GM19455 (cell line): ENCODE measurements at regions not wholly inside any gene's neighbourhood (a gene's known extent, or its start where the extent isn't known, plus 50 kb on each side); places are given as distances from the start of the nearest gene placed in this dataset.

Source experiments
- ATAC-seq: cut with Tn5 transposase; IDR thresholded peaks from one replicate; pipeline ENCODE4 v1.9.1; 2021; ENCODE audit not compliant: unreplicated experiment

DNA sequence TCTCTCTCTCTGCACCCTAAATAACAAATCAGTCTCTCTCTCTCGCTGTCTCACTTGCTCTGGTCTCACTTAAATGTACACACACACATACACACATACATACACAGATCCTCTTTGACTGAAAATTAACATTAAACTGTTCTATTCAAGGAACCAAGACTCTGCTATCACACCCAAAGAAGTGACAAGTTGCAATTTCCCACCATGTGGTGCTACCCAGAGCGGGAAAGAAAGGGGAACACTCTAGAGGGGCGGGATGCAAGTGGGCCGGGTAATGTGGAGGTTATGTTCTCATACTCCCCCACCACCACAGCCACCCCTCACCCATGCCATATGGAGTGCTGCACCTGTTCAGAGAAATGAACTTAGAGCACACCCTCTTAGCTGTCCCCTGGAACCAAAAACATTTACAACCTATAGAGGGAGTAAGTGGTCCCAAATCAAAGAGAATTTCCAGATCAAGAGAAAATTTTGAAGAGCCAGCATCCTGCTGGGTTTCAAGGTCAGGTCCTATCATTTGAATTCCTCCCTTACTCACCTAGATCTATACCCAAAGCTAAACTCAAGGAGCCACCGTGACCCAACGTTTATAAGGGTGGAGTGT lies 319.4 kb downstream of the BRINP2 start:
- ATAC-seq = no peak

DNA sequence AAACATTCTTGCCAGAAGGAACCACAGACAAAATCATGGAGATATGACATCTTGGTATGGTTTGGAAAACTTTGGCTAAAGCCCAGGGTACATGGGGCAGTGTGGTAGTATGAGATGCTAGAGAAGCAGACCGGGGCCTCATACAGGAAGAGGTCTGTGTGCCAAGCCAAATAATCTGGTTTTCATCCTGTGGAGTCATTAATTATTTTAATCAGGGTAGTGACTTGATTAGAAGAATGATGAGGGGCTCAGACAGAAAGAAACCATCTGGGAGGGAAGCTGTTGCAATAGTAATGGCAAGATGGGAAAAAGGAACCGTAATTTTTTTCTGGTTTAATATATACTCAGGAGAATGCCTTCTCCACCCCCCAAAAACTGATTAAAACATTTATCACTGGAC lies 318.0 kb downstream of the BRINP2 start:
- no peak for ATAC-seq

GRCh38 chr1:177487481-177487880 lies 316.7 kb downstream of the BRINP2 start:
- no peak for ATAC-seq

GRCh38 chr1:177480741-177481305 lies 310.1 kb downstream of the BRINP2 start:
- ATAC-seq = no peak

DNA sequence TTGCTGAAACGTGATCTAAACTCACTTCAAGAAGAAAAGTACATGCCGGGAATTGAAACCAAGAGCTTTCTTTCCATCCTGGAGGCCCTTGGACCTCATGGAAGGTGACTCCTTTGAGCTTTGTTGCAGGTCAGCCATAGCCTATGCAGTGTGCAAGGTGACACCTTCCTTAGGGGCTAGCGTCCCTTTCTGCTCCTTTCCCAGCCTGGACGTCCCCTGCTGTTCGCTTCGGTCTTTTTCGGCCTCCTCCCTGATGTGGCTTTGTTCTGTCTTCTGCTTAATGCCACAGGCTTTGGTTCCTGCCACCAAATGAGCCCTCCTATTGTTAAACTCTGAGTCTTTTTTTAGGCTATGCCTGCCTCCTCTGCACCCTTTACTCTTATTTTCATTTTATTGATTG lies 308.8 kb downstream of the BRINP2 start:
- no peak for ATAC-seq

DNA sequence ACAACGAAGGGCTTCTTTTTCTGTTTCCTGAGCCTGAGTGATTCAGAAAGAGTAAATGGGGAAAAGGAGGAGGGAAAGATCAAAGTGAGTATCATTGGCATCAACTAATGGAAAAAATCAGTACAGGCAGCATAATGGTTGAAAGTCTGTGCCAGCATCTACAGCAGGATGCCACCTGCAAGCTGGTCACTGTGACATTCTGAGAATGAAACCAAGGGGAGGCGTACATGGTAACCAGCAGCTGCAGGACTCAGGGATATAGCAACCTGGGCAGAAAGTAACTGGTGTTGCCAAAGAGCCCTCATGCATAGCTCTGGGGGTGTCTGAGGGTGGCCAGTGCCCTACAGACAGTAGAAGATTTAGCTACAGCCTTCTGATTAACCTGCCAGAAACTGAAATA lies 305.9 kb downstream of the BRINP2 start:
- ATAC-seq = no peak

- ATAC-seq = no peak
Measured at GRCh38 chr1:177472567-177472966, 301.8 kb downstream of the BRINP2 start.

GRCh38 chr1:177471244-177471643 lies 300.5 kb downstream of the BRINP2 start:
- ATAC-seq = no peak

DNA sequence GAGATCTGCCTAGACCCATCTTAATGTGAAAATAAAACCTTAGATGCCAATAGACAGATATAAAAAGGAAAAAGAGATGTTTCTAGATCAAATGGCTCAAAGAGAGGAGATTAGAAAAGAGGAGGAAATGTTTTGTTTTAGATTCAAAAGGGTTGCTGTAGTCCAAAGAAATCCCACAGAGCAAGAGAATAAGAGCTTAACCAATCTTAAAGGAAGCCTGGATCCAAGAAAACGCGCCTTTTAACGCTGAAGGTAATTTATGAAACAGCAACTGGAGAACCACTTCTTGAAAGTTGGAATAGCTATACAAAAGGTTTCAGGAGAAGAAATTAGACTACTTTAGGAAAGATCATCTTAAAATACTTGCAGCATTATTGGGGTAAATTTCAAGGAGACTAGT lies 298.8 kb downstream of the BRINP2 start:
- no peak for ATAC-seq

DNA sequence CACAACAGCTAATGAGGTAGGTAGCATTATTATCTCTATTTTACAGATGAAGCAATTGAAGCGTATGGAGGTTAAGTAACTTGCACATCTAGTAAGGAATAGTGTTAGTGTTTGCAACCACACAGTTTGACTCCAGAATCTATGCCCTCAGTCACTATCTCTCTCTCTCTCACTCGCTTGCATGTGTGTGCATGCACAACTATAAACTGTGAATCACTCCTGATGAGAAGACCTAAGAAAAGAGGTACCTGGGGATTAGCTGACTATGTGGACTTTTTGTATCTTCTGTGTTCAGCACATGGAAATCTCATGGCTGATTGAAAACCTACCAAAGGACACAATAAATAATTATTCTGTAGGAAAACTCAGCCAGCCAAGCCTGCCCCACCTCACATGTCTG lies 295.5 kb downstream of the BRINP2 start:
- ATAC-seq = no peak

DNA sequence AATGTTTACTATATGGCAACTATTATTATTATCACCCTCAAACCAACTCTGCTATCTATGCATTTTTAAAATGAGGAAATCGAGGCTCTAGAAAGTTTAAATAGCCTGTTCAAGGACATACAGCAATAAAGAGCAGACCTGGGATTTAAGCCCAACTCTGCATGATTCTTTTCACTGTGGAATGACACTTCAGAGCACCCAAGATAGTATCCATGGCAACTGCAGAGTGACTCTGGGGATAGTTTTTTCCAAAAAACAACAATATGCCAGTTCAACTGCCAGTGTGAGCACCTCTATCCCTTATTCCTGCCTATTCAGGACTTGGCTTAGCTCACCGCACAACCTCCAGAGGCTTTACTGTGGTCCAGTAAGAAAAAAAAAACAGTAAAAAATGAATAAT lies 293.9 kb downstream of the BRINP2 start:
- no peak for ATAC-seq

GRCh38 chr1:177451191-177451590 lies 280.4 kb downstream of the BRINP2 start:
- ATAC-seq = no peak

GRCh38 chr1:177448652-177449357 lies 278.0 kb downstream of the BRINP2 start:
- no peak for ATAC-seq

GRCh38 chr1:177448036-177448615 lies 277.4 kb downstream of the BRINP2 start:
- no peak for ATAC-seq

- ATAC-seq = no peak
Measured at GRCh38 chr1:177444997-177445746, 274.4 kb downstream of the BRINP2 start.

- no peak for ATAC-seq
Measured at GRCh38 chr1:177443003-177443402, 272.2 kb downstream of the BRINP2 start.

DNA sequence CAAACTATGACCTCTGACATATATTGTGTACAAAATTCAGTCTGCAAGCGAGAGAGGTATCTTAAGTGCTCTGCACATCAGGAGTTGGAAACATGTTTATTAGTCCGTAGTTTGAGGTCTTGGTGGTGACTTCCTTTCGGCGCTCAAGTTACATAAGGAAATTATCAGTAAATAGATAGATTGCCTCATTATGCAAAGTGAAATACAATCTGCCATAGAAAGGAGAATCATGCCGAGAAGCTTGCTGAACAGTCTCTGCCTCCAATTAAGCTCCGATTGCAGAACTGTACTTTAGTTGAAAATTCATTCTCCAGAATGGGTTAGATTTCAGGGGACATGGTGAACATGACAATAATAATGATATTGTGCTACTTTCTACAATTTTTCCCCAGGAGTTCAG lies 271.8 kb downstream of the BRINP2 start:
- ATAC-seq = no peak

GRCh38 chr1:177441281-177441680 lies 270.5 kb downstream of the BRINP2 start:
- ATAC-seq = no peak

- no peak for ATAC-seq
Measured at GRCh38 chr1:177440821-177441220, 270.1 kb downstream of the BRINP2 start.

GRCh38 chr1:177439301-177439700 lies 268.5 kb downstream of the BRINP2 start:
- no peak for ATAC-seq

- ATAC-seq = no peak
Measured at GRCh38 chr1:177435364-177435763, 264.6 kb downstream of the BRINP2 start.

- ATAC-seq = no peak
Measured at GRCh38 chr1:177432897-177433296, 262.1 kb downstream of the BRINP2 start.
